Pancreas (tissue), 10 donors: ENCODE measurements at regions not wholly inside any gene's neighbourhood (a gene's known extent, or its start where the extent isn't known, plus 50 kb on each side); places are given as distances from the start of the nearest gene placed in this dataset.

ENCODE experiments used
- ATAC-seq, 4 donors: fragments of 200-7000 bp; cut with Tn5 transposase; one replicate each; pipeline versions ENCODE4 v1.8.0 to v1.9.1; 2020; ENCODE audit warnings: mild to moderate bottlenecking in 4 of 4, moderate library complexity in 4 of 4
- DNase-seq, 6 donors: peaks; one replicate each; pipeline ENCODE4 v3.0.0-alpha.2; 2020
- FAIRE-seq: peaks from 2 replicates; lab custom pipeline; 2012; peaks lifted over from hg19 to GRCh38; lab: Jason Lieb, UNC
- H3K27ac ChIP-seq, 4 donors: fragments of 200-600 bp; sonication (generic); 1 replicate in 3 of 4; 2 replicates in 1 of 4; pipeline versions ENCODE4 v1.5.0 to v1.8.0; 2020
- H3K27me3 ChIP-seq, 4 donors: fragments of 200-600 bp; one replicate each; pipeline ENCODE4 v1.8.0; 2021
- H3K36me3 ChIP-seq, 3 donors: fragments of 200-600 bp; sonication (generic) in 1 of 3; one replicate each; pipeline versions ENCODE4 v1.5.0 to v1.8.0; 2020 to 2021
- H3K4me1 ChIP-seq, 3 donors: fragments of 200-600 bp; one replicate each; pipeline ENCODE4 v1.8.0; 2021
- H3K4me3 ChIP-seq, 4 donors: fragments of 200-600 bp; sonication (generic) in 2 of 4; one replicate each; pipeline versions ENCODE4 v1.5.0 to v1.8.0; 2020 to 2021
- H3K9me3 ChIP-seq, 4 donors: fragments of 200-600 bp; one replicate each; pipeline ENCODE4 v1.8.0; 2021
- WGBS, 2 donors: extraction: QIAGEN DNeasy Blood & Tissue Kit; methylation state at CpG; one replicate each; pipeline ENCODE4 v1.1.7; 2013; 5-methylcytosine and 5-hydroxymethylcytosine counted together
- intact Hi-C, 3 donors: fragments of 100-400 bp; cut with DNase I; formaldehyde crosslinking; loops; one replicate each; pipeline versions ENCODE4 v1.11.1 to v1.14.2; 2022
- TF ChIP-seq, protein P1 (sequence below), 4 donors: fragments of 200-600 bp; sonication (generic) in 3 of 4; IDR thresholded peaks; one replicate each; pipeline versions ENCODE4 v1.5.0 to v1.8.0; 2021; ENCODE audit warnings: antibody characterized with exemption in 4 of 4
- donor health status: healthy with polysubstance abuse.
- donor health status: DM: no; HTN: no; CAD: no; lungs with moderate emphysema.
- donor health status: DM: no; HTN: no; CAD: no.
- donor health status: control.
- donor health status: control.
- donor health status: Bipolar disorder and iron deficiency.
- donor health status: DM: yes; HTN: yes; CAD: no.
- donor health status: DM: no; HTN: no; CAD: no.
- donor health status: DM: no; HTN: no; CAD: no.
- donor health status: DM: yes; HTN: yes; CAD: no.

DNA sequence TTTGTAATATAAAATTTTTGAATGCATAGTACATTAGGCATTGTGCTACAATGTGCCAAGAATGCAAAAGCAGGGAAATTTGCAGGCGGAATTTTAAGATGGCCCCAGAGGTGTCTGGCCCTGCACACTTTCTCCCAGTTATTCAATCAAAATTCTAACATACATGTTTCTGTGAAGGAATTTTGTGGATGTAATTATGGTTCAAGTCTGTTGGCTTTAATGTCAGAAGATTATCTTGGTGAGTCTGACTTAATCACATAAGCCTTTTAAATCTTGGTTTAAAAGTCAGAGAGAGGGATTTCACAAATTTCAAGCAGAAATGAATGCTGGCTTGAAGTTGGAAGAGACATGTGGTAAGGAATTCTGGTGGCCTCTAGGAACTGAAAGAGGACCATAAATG lies 423.4 kb upstream of the CCDC179 start:
- H3K27ac ChIP-seq = no peak overlapping the region
- H3K27me3 ChIP-seq = no peaks in the 10 kb centered on the region
- no peak overlapping the region for H3K4me3 ChIP-seq
- H3K4me1 ChIP-seq = no peaks in the 10 kb centered on the region
- FAIRE-seq (no peak), DNase-seq (no peak), ATAC-seq (no peak)
- H3K36me3 ChIP-seq = no peaks in the 10 kb centered on the region
- intact Hi-C loops = no loop called here
- no peaks in the 10 kb centered on the region for H3K9me3 ChIP-seq
- TF ChIP-seq, protein P1, sequence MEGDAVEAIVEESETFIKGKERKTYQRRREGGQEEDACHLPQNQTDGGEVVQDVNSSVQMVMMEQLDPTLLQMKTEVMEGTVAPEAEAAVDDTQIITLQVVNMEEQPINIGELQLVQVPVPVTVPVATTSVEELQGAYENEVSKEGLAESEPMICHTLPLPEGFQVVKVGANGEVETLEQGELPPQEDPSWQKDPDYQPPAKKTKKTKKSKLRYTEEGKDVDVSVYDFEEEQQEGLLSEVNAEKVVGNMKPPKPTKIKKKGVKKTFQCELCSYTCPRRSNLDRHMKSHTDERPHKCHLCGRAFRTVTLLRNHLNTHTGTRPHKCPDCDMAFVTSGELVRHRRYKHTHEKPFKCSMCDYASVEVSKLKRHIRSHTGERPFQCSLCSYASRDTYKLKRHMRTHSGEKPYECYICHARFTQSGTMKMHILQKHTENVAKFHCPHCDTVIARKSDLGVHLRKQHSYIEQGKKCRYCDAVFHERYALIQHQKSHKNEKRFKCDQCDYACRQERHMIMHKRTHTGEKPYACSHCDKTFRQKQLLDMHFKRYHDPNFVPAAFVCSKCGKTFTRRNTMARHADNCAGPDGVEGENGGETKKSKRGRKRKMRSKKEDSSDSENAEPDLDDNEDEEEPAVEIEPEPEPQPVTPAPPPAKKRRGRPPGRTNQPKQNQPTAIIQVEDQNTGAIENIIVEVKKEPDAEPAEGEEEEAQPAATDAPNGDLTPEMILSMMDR (IDR thresholded peaks at IDR 0.05) = no peak
- 96 to 97% methylated on average over 1 of the region's 1 CpG for WGBS, 2 donors

DNA sequence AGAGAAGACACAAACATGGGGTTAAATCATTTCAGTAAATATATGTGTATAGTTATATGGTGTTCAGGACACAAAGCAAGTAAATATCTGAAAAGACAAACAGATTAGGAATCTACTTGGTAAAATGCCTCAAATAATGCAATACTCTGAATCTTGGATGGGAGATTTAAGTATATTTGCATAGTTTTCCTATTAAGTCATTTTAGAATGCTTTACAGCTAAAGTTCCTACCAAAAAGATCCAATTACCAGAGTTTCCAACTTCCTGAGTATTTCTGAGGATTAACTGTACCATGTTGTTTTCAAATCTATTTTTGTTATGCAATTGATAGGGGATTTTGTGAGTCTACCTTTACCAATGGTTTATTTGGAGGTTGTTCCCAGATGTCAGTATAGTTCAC lies 424.4 kb upstream of the CCDC179 start:
- Histone ChIP-seq H3K36me3 (no peaks in the 10 kb centered on the region), H3K27ac (no peak overlapping the region), H3K4me1 (no peaks in the 10 kb centered on the region), H3K27me3 (no peaks in the 10 kb centered on the region), H3K9me3 (no peaks in the 10 kb centered on the region), H3K4me3 (no peak overlapping the region)
- intact Hi-C loops = no loop called here
- ATAC-seq = no peak
- FAIRE-seq = no peak
- DNase-seq = no peak
- TF ChIP-seq, protein P1 (IDR thresholded peaks at IDR 0.05) = no peak

DNA sequence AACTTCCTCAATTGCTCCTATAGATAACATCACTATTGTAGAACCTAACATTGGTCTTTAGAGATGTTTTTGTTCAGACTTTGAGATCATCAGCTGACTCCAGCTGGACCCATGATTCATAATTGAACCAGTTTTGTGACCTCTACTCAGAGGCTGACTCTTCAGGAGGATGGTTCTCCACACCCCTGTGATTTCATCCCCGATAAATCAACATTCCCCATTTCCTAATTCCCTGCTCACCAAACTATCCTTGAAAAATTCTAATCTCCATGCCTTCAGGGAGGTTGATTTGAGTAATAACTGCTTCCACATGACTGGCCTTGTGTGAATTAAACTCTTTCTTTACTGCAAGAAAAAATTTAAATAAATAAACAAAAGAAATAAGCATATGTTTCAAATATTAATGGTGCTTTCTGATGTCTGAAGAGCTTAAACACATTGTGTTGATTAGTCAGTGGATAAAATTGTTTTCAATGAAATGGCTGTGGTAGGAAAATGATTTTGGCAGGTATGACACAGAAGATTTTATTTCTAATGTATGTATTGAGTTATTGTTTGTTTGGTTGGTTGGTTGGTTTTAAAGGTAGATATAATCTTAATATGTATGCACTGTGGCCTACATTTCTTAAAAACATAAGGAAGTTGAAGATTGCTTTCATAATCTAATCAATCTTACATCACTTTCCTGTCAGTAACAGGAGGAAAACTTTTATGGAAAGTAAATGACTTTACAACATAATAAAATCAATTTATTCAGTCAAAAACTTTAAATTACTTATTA lies 427.9 kb upstream of the CCDC179 start:
- 0% methylated on average over 1 of the region's 1 CpG for WGBS, 2 donors
- FAIRE-seq (no peak), DNase-seq (no peak), ATAC-seq (peak in 1 of 4 donors; percentile 22)
- no peak overlapping the region for H3K4me3 ChIP-seq
- no peaks in the 10 kb centered on the region for H3K9me3 ChIP-seq
- intact Hi-C loops = no loop called here
- H3K4me1 ChIP-seq = no peaks in the 10 kb centered on the region
- no peaks in the 10 kb centered on the region for H3K27me3 ChIP-seq
- H3K36me3 ChIP-seq = no peaks in the 10 kb centered on the region
- H3K27ac ChIP-seq = no peak overlapping the region
- TF ChIP-seq, protein P1 (IDR thresholded peaks at IDR 0.05) = no peak

DNA sequence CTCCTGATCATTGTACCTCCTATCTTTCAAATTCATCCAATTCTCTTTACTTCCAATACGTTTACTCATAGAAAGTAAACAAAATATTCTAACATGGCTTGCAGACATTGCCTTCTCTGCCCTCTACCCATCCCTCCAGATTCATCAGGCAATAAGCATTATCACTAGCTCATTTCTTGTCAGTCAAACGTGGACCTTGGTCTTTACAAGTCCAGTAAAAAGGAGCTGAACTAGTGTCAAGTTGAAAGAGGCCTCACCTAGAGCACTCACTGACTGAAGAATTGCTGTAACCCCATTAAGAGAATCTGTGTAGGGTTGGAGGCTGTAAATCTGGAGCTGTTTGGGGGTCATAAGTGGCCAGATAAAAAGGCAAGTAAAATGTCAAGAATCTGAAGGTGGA lies 435.0 kb upstream of the CCDC179 start:
- no peak for ATAC-seq
- no peak overlapping the region for H3K27ac ChIP-seq
- intact Hi-C loops = no loop called here
- TF ChIP-seq, protein P1 (IDR thresholded peaks at IDR 0.05) = no peak
- no peaks in the 10 kb centered on the region for H3K27me3 ChIP-seq
- H3K4me3 ChIP-seq = no peak overlapping the region
- no peak for FAIRE-seq
- H3K9me3 ChIP-seq = no peaks in the 10 kb centered on the region
- no peak for DNase-seq
- 44 to 53% methylated on average over 2 of the region's 2 CpGs for WGBS, 2 donors
- no peaks in the 10 kb centered on the region for H3K4me1 ChIP-seq
- H3K36me3 ChIP-seq = no peaks in the 10 kb centered on the region

DNA sequence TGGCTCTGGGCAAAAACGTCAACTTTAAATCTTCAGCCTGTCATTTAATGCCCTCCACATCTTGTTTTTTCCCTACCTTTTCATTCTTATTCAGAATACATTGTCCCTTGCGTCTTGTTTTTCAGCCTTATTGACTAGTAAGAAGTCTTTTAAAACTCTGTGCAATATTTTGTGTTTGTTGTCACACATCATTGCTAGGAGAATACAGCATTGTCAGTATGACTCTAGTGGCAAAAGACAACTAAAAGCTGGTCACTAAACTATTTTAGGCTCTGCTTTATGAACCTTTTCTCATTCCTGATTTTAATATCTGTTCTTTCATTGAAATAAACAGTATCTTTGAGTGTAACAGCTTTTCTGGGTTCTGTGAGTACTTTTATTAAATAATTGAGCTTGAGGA lies 447.8 kb upstream of the CCDC179 start:
- TF ChIP-seq, protein P1 (IDR thresholded peaks at IDR 0.05) = no peak
- ATAC-seq (no peak), DNase-seq (no peak), FAIRE-seq (no peak)
- Histone ChIP-seq H3K27me3 (no peaks in the 10 kb centered on the region), H3K4me1 (no peaks in the 10 kb centered on the region), H3K36me3 (no peaks in the 10 kb centered on the region), H3K9me3 (no peaks in the 10 kb centered on the region), H3K4me3 (no peak overlapping the region), H3K27ac (no peak overlapping the region)
- WGBS, 2 donors = 58 to 72% methylated on average over 2 of the region's 2 CpGs
- intact Hi-C loops = no loop called here
